Neural crest cell (in vitro differentiated cells): ENCODE measurements at regions not wholly inside any gene's neighbourhood (a gene's known extent, or its start where the extent isn't known, plus 50 kb on each side); places are given as distances from the start of the nearest gene placed in this dataset.

Experiments used
- DNase-seq: peaks from one replicate; pipeline ENCODE4 v3.0.0; 2021; ENCODE audit warnings: low read depth, mixed read lengths, low spot score
- H3K27ac Mint-ChIP-seq: one replicate; pipeline ENCODE4 v1.8.0; 2021; ENCODE audit warnings: mild to moderate bottlenecking, mixed read lengths; ENCODE audit not compliant: unreplicated experiment
- H3K27me3 Mint-ChIP-seq: 2 replicates; pipeline ENCODE4 v1.8.0; 2021; ENCODE audit warnings: low read depth, mild to moderate bottlenecking, mixed read lengths
- H3K36me3 Mint-ChIP-seq: 2 replicates; pipeline ENCODE4 v1.8.0; 2021; ENCODE audit warnings: low read depth, mild to moderate bottlenecking, mixed read lengths
- H3K4me1 Mint-ChIP-seq: 2 replicates; pipeline ENCODE4 v1.8.0; 2021; ENCODE audit warnings: mixed read lengths
- H3K4me3 Mint-ChIP-seq: one replicate; pipeline ENCODE4 v1.8.0; 2021; ENCODE audit warnings: mild to moderate bottlenecking, mixed read lengths
- H3K9me3 Mint-ChIP-seq: 2 replicates; pipeline ENCODE4 v1.8.0; 2021; ENCODE audit warnings: mixed read lengths
- TF ChIP-seq, protein P1 (sequence below): fragments of 200-600 bp; sonication (generic); conservative IDR thresholded peaks from 2 replicates; pipeline ENCODE4 v1.5.0; 2021; ENCODE audit warnings: antibody characterized with exemption, mild to moderate bottlenecking

GRCh38 chr6:79416931-79417330, 120.3 kb downstream of the LCA5 start:
- TF ChIP-seq, protein P1, sequence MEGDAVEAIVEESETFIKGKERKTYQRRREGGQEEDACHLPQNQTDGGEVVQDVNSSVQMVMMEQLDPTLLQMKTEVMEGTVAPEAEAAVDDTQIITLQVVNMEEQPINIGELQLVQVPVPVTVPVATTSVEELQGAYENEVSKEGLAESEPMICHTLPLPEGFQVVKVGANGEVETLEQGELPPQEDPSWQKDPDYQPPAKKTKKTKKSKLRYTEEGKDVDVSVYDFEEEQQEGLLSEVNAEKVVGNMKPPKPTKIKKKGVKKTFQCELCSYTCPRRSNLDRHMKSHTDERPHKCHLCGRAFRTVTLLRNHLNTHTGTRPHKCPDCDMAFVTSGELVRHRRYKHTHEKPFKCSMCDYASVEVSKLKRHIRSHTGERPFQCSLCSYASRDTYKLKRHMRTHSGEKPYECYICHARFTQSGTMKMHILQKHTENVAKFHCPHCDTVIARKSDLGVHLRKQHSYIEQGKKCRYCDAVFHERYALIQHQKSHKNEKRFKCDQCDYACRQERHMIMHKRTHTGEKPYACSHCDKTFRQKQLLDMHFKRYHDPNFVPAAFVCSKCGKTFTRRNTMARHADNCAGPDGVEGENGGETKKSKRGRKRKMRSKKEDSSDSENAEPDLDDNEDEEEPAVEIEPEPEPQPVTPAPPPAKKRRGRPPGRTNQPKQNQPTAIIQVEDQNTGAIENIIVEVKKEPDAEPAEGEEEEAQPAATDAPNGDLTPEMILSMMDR: no peak
- peaks cover 5% of the 10 kb centered on the region for H3K4me1 Mint-ChIP-seq
- no peaks in the 10 kb centered on the region for H3K36me3 Mint-ChIP-seq
- no peak for DNase-seq
- no peaks in the 10 kb centered on the region for H3K27me3 Mint-ChIP-seq
- H3K9me3 Mint-ChIP-seq: no peaks in the 10 kb centered on the region
- no peak overlapping the region for H3K27ac Mint-ChIP-seq
- H3K4me3 Mint-ChIP-seq: no peak overlapping the region

GRCh38 chr6:79413562-79414002, 123.6 kb downstream of the LCA5 start:
- no peak overlapping the region for H3K27ac Mint-ChIP-seq
- no peaks in the 10 kb centered on the region for H3K9me3 Mint-ChIP-seq
- H3K4me3 Mint-ChIP-seq: no peak overlapping the region
- no peaks in the 10 kb centered on the region for H3K27me3 Mint-ChIP-seq
- no peak for DNase-seq
- TF ChIP-seq, protein P1: no peak
- H3K4me1 Mint-ChIP-seq: peaks cover 20% of the 10 kb centered on the region
- H3K36me3 Mint-ChIP-seq: no peaks in the 10 kb centered on the region

GRCh38 chr6:79410806-79411205, 126.4 kb downstream of the LCA5 start:
- TF ChIP-seq, protein P1: no peak
- no peak for DNase-seq
- H3K9me3 Mint-ChIP-seq: no peaks in the 10 kb centered on the region
- no peaks in the 10 kb centered on the region for H3K36me3 Mint-ChIP-seq
- no peak overlapping the region for H3K4me3 Mint-ChIP-seq
- no peak overlapping the region for H3K27ac Mint-ChIP-seq
- H3K4me1 Mint-ChIP-seq: peaks cover 15% of the 10 kb centered on the region
- no peaks in the 10 kb centered on the region for H3K27me3 Mint-ChIP-seq

- Mint-ChIP-seq H3K4me1 (peaks cover 28% of the 10 kb centered on the region), H3K27ac (no peak overlapping the region), H3K4me3 (no peak overlapping the region), H3K36me3 (no peaks in the 10 kb centered on the region), H3K9me3 (no peaks in the 10 kb centered on the region), H3K27me3 (no peaks in the 10 kb centered on the region)
- DNase-seq: no peak
- TF ChIP-seq, protein P1: no peak
These were observed 128.8 kb downstream of the LCA5 start for GRCh38 chr6:79408256-79408974.

GRCh38 chr6:79404677-79405076, 132.6 kb downstream of the LCA5 start:
- Mint-ChIP-seq H3K36me3 (no peaks in the 10 kb centered on the region), H3K4me1 (peaks cover 24% of the 10 kb centered on the region), H3K27ac (no peak overlapping the region), H3K4me3 (no peak overlapping the region), H3K27me3 (no peaks in the 10 kb centered on the region), H3K9me3 (no peaks in the 10 kb centered on the region)
- no peak for DNase-seq
- TF ChIP-seq, protein P1: no peak
